HL-60 (cell line): ENCODE measurements at regions not wholly inside any gene's neighbourhood (a gene's known extent, or its start where the extent isn't known, plus 50 kb on each side); places are given as distances from the start of the nearest gene placed in this dataset.

ENCODE experiments used
- DNase-seq, 2 experiments: peaks; one replicate each; pipeline ENCODE4 v3.0.0-alpha.2; 2010 to 2020; ENCODE audit warnings: low read depth in 1 of 2, low spot score in 1 of 2
- H3K27ac ChIP-seq: fragments of 250-450 bp; sonication (Bioruptor Pico); replicated peaks from 2 replicates; pipeline ENCODE4 v1.5.1; 2020; ENCODE audit warnings: mild to moderate bottlenecking, moderate library complexity
- H3K27me3 ChIP-seq: fragments of 250-450 bp; sonication (Bioruptor Pico); 2 replicates; pipeline ENCODE4 v1.5.1; 2021; ENCODE audit warnings: mild to moderate bottlenecking, moderate library complexity; ENCODE audit not compliant: insufficient read depth, poor library complexity, severe bottlenecking
- H3K4me3 ChIP-seq: replicated peaks from 2 replicates; pipeline ENCODE4 v1.5.1; 2011; ENCODE audit warnings: mild to moderate bottlenecking, control low read depth, low read length; ENCODE audit not compliant: insufficient read depth
- CTCF ChIP-seq: IDR thresholded peaks from one replicate; pipeline ENCODE4 v1.5.1; 2011; ENCODE audit warnings: low read length, control low read depth, inconsistent platforms; ENCODE audit not compliant: insufficient read depth
- GABPA ChIP-seq: IDR thresholded peaks from 2 replicates; pipeline ENCODE4 v1.6.1; 2012; ENCODE audit warnings: low read depth
- POLR2AphosphoS5 ChIP-seq: IDR thresholded peaks from 2 replicates; pipeline ENCODE4 v1.6.1; 2012; ENCODE audit warnings: low read depth
- REST ChIP-seq: IDR thresholded peaks from 2 replicates; pipeline ENCODE4 v1.6.1; 2012; ENCODE audit warnings: low read depth; ENCODE audit not compliant: insufficient replicate concordance
- SPI1 ChIP-seq: IDR thresholded peaks from 2 replicates; pipeline ENCODE4 v1.6.1; 2012; ENCODE audit warnings: low read depth, mild to moderate bottlenecking, borderline replicate concordance

- H3K4me3 ChIP-seq: no peak overlapping the region
- no peaks in the 10 kb centered on the region for H3K27me3 ChIP-seq
- TF ChIP-seq GABPA (no peak), POLR2AphosphoS5 (no peak), SPI1 (no peak), REST (no peak), CTCF (no peak)
- DNase-seq: no peak
- H3K27ac ChIP-seq: no peak overlapping the region
These were observed 74.6 kb upstream of the EGLN3 start for GRCh38 chr14:34025325-34026017.

DNA sequence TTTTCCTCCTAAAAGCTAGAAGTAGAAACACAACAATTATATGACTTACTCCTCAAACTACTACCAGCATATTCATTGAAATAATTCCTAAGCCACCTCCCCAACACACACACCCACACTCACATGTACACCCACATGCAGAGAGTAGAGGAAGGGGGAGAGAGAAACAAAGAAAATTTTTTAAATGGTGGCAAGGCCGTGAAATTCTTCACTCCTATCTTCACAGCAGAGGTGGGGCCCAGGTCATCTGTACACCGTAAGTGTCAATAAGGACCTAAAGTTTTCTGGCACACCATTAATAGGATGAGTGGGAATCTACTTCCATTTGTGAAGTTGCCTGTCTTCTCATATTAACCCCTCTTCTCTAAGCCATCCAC, 73.9 kb upstream of the EGLN3 start:
- TF ChIP-seq GABPA (no peak), POLR2AphosphoS5 (no peak)
- H3K4me3 ChIP-seq: no peak overlapping the region
- no peak overlapping the region for H3K27ac ChIP-seq
- H3K27me3 ChIP-seq: no peaks in the 10 kb centered on the region
- no peak for DNase-seq

- DNase-seq: no peak
- no peak for TF ChIP-seq REST
- TF ChIP-seq GABPA: no peak
- TF ChIP-seq POLR2AphosphoS5: no peak
- TF ChIP-seq CTCF: no peak
- no peak for TF ChIP-seq SPI1
- H3K4me3 ChIP-seq: no peak overlapping the region
- H3K27ac ChIP-seq: no peak overlapping the region
- no peaks in the 10 kb centered on the region for H3K27me3 ChIP-seq
These were observed 73.2 kb upstream of the EGLN3 start for GRCh38 chr14:34023824-34024767.

GRCh38 chr14:34021096-34021495, 70.2 kb upstream of the EGLN3 start:
- no peak for TF ChIP-seq POLR2AphosphoS5
- no peak for TF ChIP-seq REST
- TF ChIP-seq SPI1: no peak
- no peak for TF ChIP-seq GABPA
- no peak for TF ChIP-seq CTCF
- no peak overlapping the region for H3K4me3 ChIP-seq
- no peak for DNase-seq
- H3K27me3 ChIP-seq: no peaks in the 10 kb centered on the region
- no peak overlapping the region for H3K27ac ChIP-seq
